Endothelial cell of umbilical vein (primary cell): ENCODE measurements at regions not wholly inside any gene's neighbourhood (a gene's known extent, or its start where the extent isn't known, plus 50 kb on each side); places are given as distances from the start of the nearest gene placed in this dataset.

ENCODE experiments used
- BruUV-seq: library from RNA; stranded (reverse); fragments of 400-500 nt; replicated peaks from 2 replicates; lab custom pipeline; 2021; lab: Mats Ljungman, UMichigan
- CTCF ChIA-PET: fragments of 300-600, 350-600 bp; sonication (Branson Sonifier 250); formaldehyde crosslinking; loops from one replicate; lab custom pipeline; 2021; ENCODE audit warnings: antibody characterized with exemption, inconsistent platforms; lab: Charles Lee
- POLR2A ChIA-PET: fragments of 300-600, 350-600 bp; sonication (Branson Sonifier 250); formaldehyde crosslinking; loops from one replicate; lab custom pipeline; 2021; ENCODE audit warnings: antibody characterized with exemption, inconsistent platforms; lab: Charles Lee
- DNase-seq: peaks from one replicate; pipeline ENCODE4 v3.0.0-alpha.2; 2011; ENCODE audit warnings: low read depth, low spot score
- FAIRE-seq: peaks from 2 replicates; lab custom pipeline; 2011; peaks lifted over from hg19 to GRCh38; lab: Jason Lieb, UNC
- H2AFZ ChIP-seq: 2 replicates; pipeline ENCODE4 v1.6.0; 2012; ENCODE audit warnings: low read depth, low read length, control low read depth, inconsistent platforms
- H3K27ac ChIP-seq: 2 replicates; pipeline ENCODE4 v1.5.1; 2011; ENCODE audit warnings: low read depth, mild to moderate bottlenecking, control low read depth, low read length, moderate library complexity; ENCODE audit not compliant: insufficient read depth
- H3K27me3 ChIP-seq, 2 experiments: 2 replicates each; pipeline versions ENCODE4 v1.6.0 to v1.6.1; 2011; ENCODE audit warnings: low read length in 2 of 2, mixed read lengths in 1 of 2; ENCODE audit not compliant: control insufficient read depth in 2 of 2, insufficient read depth in 2 of 2
- H3K36me3 ChIP-seq, 2 experiments: 2 replicates in 1 of 2; 3 replicates in 1 of 2; pipeline ENCODE4 v1.5.1; 2011; ENCODE audit warnings: low read length in 2 of 2, mild to moderate bottlenecking in 1 of 2, moderate library complexity in 1 of 2; ENCODE audit not compliant: control insufficient read depth in 2 of 2, insufficient read depth in 2 of 2; ENCODE audit errors: extremely low read depth in 1 of 2
- H3K4me1 ChIP-seq: 3 replicates; pipeline ENCODE4 v1.5.1; 2011; ENCODE audit warnings: mild to moderate bottlenecking, low read length; ENCODE audit not compliant: control insufficient read depth, insufficient read depth; ENCODE audit errors: extremely low read depth
- H3K4me2 ChIP-seq: 2 replicates; pipeline ENCODE4 v1.6.1; 2011; ENCODE audit warnings: low read length, control low read depth, mixed read lengths; ENCODE audit not compliant: insufficient read depth
- H3K4me3 ChIP-seq, 3 experiments: fragments of 200-600 bp in 1 of 3; sonication (generic), shearing (Covaris generic) in 1 of 3; replicated peaks in 1 of 3; 2 replicates each; pipeline ENCODE4 v1.5.1; 2011 to 2016; ENCODE audit warnings: control low read depth in 3 of 3, low read length in 3 of 3, mild to moderate bottlenecking in 2 of 3, inconsistent platforms in 1 of 3, low read depth in 1 of 3, moderate library complexity in 1 of 3; ENCODE audit not compliant: insufficient read depth in 1 of 3
- H3K79me2 ChIP-seq: 2 replicates; pipeline ENCODE4 v1.6.0; 2012; ENCODE audit warnings: low read length, inconsistent platforms; ENCODE audit not compliant: control insufficient read depth, insufficient read depth
- H3K9ac ChIP-seq: replicated peaks from 2 replicates; pipeline ENCODE3; 2011; ENCODE audit warnings: low read length, control low read depth; ENCODE audit not compliant: insufficient read depth; ENCODE audit errors: extremely low read depth
- H3K9me1 ChIP-seq: replicated peaks from 3 replicates; pipeline ENCODE4 v1.6.0; 2011; ENCODE audit warnings: mild to moderate bottlenecking, low read length; ENCODE audit not compliant: control insufficient read depth, insufficient read depth; ENCODE audit errors: extremely low read depth
- H3K9me3 ChIP-seq: replicated peaks from 2 replicates; pipeline ENCODE4 v1.5.1; 2012; ENCODE audit warnings: low read length, inconsistent platforms; ENCODE audit not compliant: control insufficient read depth, insufficient read depth
- H4K20me1 ChIP-seq: replicated peaks from 2 replicates; pipeline ENCODE3; 2011; ENCODE audit warnings: mild to moderate bottlenecking, low read length; ENCODE audit not compliant: control insufficient read depth, insufficient read depth; ENCODE audit errors: extremely low read depth
- EZH2 ChIP-seq: IDR thresholded peaks from 2 replicates; pipeline ENCODE4 v1.6.1; 2012; ENCODE audit warnings: borderline replicate concordance, low read depth, mild to moderate bottlenecking, moderate library complexity, low read length, inconsistent platforms; ENCODE audit not compliant: severe bottlenecking
- FOS ChIP-seq: IDR thresholded peaks from 2 replicates; pipeline ENCODE4 v1.6.1; 2011; ENCODE audit warnings: mild to moderate bottlenecking, low read length, moderate library complexity, borderline replicate concordance; ENCODE audit not compliant: insufficient read depth
- GATA2 ChIP-seq: IDR thresholded peaks from 2 replicates; pipeline ENCODE4 v1.7.0; 2011; ENCODE audit warnings: low read depth, mild to moderate bottlenecking, moderate library complexity, mixed read lengths, low read length; ENCODE audit not compliant: insufficient read length, insufficient read depth
- JUN ChIP-seq: IDR thresholded peaks from 2 replicates; pipeline ENCODE4 v1.6.1; 2011; ENCODE audit warnings: borderline replicate concordance, low read depth; ENCODE audit not compliant: insufficient read length, insufficient read depth
- MYC ChIP-seq: IDR thresholded peaks from one replicate; pipeline ENCODE4 v1.6.1; 2011; ENCODE audit warnings: mild to moderate bottlenecking, low read depth, low read length
- POLR2A ChIP-seq: IDR thresholded peaks from 2 replicates; pipeline ENCODE4 v1.6.1; 2012; ENCODE audit warnings: low read depth, mild to moderate bottlenecking, control low read depth, low read length
- POLR2AphosphoS5 ChIP-seq: IDR thresholded peaks from 2 replicates; pipeline ENCODE4 v1.6.1; 2012; ENCODE audit warnings: low read depth, mild to moderate bottlenecking, control low read depth, low read length, moderate library complexity; ENCODE audit not compliant: insufficient read depth
- dilution Hi-C: fragments of 300-500 bp; cut with MboI; formaldehyde crosslinking; loops from one replicate; pipeline ENCODE4 v1.15.0; 2019; ENCODE audit warnings: low sequenced_read_pairs; ENCODE audit not compliant: extremely low pct_ligation_motif_present
- intact Hi-C: fragments of 100-400 bp; cut with micrococcal nuclease; formaldehyde crosslinking; loops from one replicate; pipeline ENCODE4 v1.10.0; 2022
- TF ChIP-seq, protein P1 (sequence below): IDR thresholded peaks from 2 replicates; pipeline ENCODE4 v1.6.1; 2011; ENCODE audit not compliant: insufficient read depth, insufficient read length
- TF ChIP-seq, protein P2 (sequence below), 2 donors: IDR thresholded peaks; 1 replicate in 1 of 2; 2 replicates in 1 of 2; pipeline ENCODE4 v1.5.1; 2011; ENCODE audit warnings: low read length in 2 of 2, mild to moderate bottlenecking in 2 of 2, moderate library complexity in 2 of 2, control low read depth in 1 of 2, inconsistent platforms in 1 of 2, low read depth in 1 of 2; ENCODE audit not compliant: insufficient read depth in 1 of 2; ENCODE audit errors: extremely low read depth in 1 of 2

DNA sequence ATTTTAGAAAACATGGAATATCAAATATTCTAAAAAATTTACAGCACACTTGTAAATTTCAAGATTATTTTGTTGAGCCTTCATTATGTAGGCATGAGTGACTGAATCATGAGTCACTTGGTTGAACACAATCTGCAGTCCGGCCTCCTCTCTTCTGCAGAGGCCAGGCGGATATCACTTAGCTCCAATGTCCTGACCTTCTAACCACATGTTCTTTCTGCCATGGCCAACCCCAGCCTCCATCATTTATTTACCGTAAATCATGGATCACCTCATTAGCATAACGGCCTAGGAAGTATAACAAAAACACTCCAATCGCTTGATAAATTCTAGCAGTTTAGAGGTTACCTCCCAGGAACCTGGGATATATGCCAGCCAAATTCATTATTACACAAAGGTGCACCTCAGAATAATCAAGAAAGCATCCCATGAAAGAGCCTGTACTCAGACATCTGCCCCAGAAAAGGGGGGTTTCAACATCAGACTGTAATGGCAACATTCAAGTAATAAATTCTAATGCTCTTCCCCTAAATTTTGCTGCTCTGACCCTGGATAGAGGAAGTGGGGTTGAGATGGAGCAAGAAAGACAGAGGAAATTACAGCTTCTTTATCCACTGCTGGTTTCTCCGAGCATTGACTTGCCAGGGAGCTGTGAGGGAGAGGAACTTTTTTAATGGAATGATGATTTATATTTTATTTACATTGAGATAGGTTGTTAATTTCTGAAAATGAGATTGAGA lies 2153.6 kb upstream of the AGA start:
- Histone ChIP-seq H4K20me1 (no peaks in the 10 kb centered on the region), H3K4me2 (no peak overlapping the region), H2AFZ (no peak overlapping the region), H3K36me3 (no peaks in the 10 kb centered on the region), H3K79me2 (no peaks in the 10 kb centered on the region), H3K4me1 (no peaks in the 10 kb centered on the region), H3K27me3 (no peaks in the 10 kb centered on the region), H3K9me1 (no peaks in the 10 kb centered on the region), H3K27ac (no peak overlapping the region), H3K9ac (no peak overlapping the region), H3K9me3 (peaks cover 4% of the 10 kb centered on the region), H3K4me3 (no peak overlapping the region)
- BruUV-seq, result no TSS peak
- intact Hi-C loops (no loop called here), dilution Hi-C loops (no loop called here)
- TF ChIP-seq JUN (no peak), EZH2 (no peak), POLR2A (no peak), FOS (no peak), GATA2 (no peak), POLR2AphosphoS5 (no peak), MYC (no peak)
- TF ChIP-seq, protein P1, sequence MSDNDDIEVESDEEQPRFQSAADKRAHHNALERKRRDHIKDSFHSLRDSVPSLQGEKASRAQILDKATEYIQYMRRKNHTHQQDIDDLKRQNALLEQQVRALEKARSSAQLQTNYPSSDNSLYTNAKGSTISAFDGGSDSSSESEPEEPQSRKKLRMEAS, result no peak
- TF ChIP-seq, protein P2, sequence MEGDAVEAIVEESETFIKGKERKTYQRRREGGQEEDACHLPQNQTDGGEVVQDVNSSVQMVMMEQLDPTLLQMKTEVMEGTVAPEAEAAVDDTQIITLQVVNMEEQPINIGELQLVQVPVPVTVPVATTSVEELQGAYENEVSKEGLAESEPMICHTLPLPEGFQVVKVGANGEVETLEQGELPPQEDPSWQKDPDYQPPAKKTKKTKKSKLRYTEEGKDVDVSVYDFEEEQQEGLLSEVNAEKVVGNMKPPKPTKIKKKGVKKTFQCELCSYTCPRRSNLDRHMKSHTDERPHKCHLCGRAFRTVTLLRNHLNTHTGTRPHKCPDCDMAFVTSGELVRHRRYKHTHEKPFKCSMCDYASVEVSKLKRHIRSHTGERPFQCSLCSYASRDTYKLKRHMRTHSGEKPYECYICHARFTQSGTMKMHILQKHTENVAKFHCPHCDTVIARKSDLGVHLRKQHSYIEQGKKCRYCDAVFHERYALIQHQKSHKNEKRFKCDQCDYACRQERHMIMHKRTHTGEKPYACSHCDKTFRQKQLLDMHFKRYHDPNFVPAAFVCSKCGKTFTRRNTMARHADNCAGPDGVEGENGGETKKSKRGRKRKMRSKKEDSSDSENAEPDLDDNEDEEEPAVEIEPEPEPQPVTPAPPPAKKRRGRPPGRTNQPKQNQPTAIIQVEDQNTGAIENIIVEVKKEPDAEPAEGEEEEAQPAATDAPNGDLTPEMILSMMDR (IDR thresholded peaks at IDR 0.05; ENCODE audit: extremely low read depth in 1 of 2, insufficient read depth in 1 of 2, low read depth in 1 of 2, low read length in 2 of 2), result no peak
- POLR2A ChIA-PET, result no interaction called here
- DNase-seq (no peak), FAIRE-seq (no peak)
- CTCF ChIA-PET, result no interaction called here
